ENCODE measurements at regions not wholly inside any gene's neighbourhood (a gene's known extent, or its start where the extent isn't known, plus 50 kb on each side); places are given as distances from the start of the nearest gene placed in this dataset.
"Not testable (repeated sequence)": the region's sequence is repeated elsewhere in the genome, so short reads cannot be mapped to it uniquely, and the experiment has no call there.

- no peak for DNase-seq (ENCODE audit: low read depth in 4 of 4, low spot score in 1 of 4)
Observed at GRCh38 chr2:65622499-65622898, 190.1 kb upstream of the SPRED2 start.

GRCh38 chr2:65620524-65620923 lies 188.1 kb upstream of the SPRED2 start:
- DNase-seq (ENCODE audit: low read depth in 4 of 4, low spot score in 1 of 4) = no peak

- DNase-seq (ENCODE audit: low read depth in 4 of 4, low spot score in 1 of 4) = no peak
Observed at GRCh38 chr2:65620026-65620425, 187.6 kb upstream of the SPRED2 start.

- DNase-seq (ENCODE audit: low read depth in 4 of 4, low spot score in 1 of 4) = no peak
Observed at GRCh38 chr2:65615602-65616001, 183.2 kb upstream of the SPRED2 start.

- DNase-seq (ENCODE audit: low read depth in 4 of 4, low spot score in 1 of 4) = no peak
Observed at GRCh38 chr2:65613968-65614555, 181.7 kb upstream of the SPRED2 start.

GRCh38 chr2:65611488-65611887 lies 179.1 kb upstream of the SPRED2 start:
- no peak for DNase-seq (ENCODE audit: low read depth in 4 of 4, low spot score in 1 of 4)

- DNase-seq (ENCODE audit: low read depth in 4 of 4, low spot score in 1 of 4) = no peak
Observed at GRCh38 chr2:65608916-65609315, 176.5 kb upstream of the SPRED2 start.

- no peak for DNase-seq (ENCODE audit: low read depth in 4 of 4, low spot score in 1 of 4)
Observed at GRCh38 chr2:65608466-65608865, 176.1 kb upstream of the SPRED2 start.

- no peak for DNase-seq (ENCODE audit: low read depth in 4 of 4, low spot score in 1 of 4)
Observed at GRCh38 chr2:65607662-65608305, 175.4 kb upstream of the SPRED2 start.

GRCh38 chr2:65605743-65606058 lies 173.3 kb upstream of the SPRED2 start:
- DNase-seq (ENCODE audit: low read depth in 4 of 4, low spot score in 1 of 4) = no peak

- no peak for DNase-seq (ENCODE audit: low read depth in 4 of 4, low spot score in 1 of 4)
Observed at GRCh38 chr2:65605058-65605742, 172.8 kb upstream of the SPRED2 start.

GRCh38 chr2:65604246-65604645 lies 171.8 kb upstream of the SPRED2 start:
- no peak for DNase-seq (ENCODE audit: low read depth in 4 of 4, low spot score in 1 of 4)

- DNase-seq (ENCODE audit: low read depth in 4 of 4, low spot score in 1 of 4) = no peak
Observed at GRCh38 chr2:65602603-65603235, 170.3 kb upstream of the SPRED2 start.

GRCh38 chr2:65600871-65601270 lies 168.5 kb upstream of the SPRED2 start:
- DNase-seq (ENCODE audit: low read depth in 4 of 4, low spot score in 1 of 4) = not testable (repeated sequence)

GRCh38 chr2:65600351-65600750 lies 168.0 kb upstream of the SPRED2 start:
- not testable (repeated sequence) for DNase-seq (ENCODE audit: low read depth in 4 of 4, low spot score in 1 of 4)

- no peak for DNase-seq (ENCODE audit: low read depth in 4 of 4, low spot score in 1 of 4)
Observed at GRCh38 chr2:65599693-65600092, 167.3 kb upstream of the SPRED2 start.

GRCh38 chr2:65598996-65599395 lies 166.6 kb upstream of the SPRED2 start:
- DNase-seq (ENCODE audit: low read depth in 4 of 4, low spot score in 1 of 4) = no peak

- DNase-seq (ENCODE audit: low read depth in 4 of 4, low spot score in 1 of 4) = no peak
Observed at GRCh38 chr2:65598264-65598663, 165.9 kb upstream of the SPRED2 start.

- DNase-seq (ENCODE audit: low read depth in 4 of 4, low spot score in 1 of 4) = no peak
Observed at GRCh38 chr2:65595630-65596029, 163.2 kb upstream of the SPRED2 start.

GRCh38 chr2:65594150-65594549 lies 161.8 kb upstream of the SPRED2 start:
- no peak for DNase-seq (ENCODE audit: low read depth in 4 of 4, low spot score in 1 of 4)

- no peak for DNase-seq (ENCODE audit: low read depth in 4 of 4, low spot score in 1 of 4)
Observed at GRCh38 chr2:65589667-65590066, 157.3 kb upstream of the SPRED2 start.

GRCh38 chr2:65587779-65588178 lies 155.4 kb upstream of the SPRED2 start:
- no peak for DNase-seq (ENCODE audit: low read depth in 4 of 4, low spot score in 1 of 4)
